ENCODE measurements at regions not wholly inside any gene's neighbourhood (a gene's known extent, or its start where the extent isn't known, plus 50 kb on each side); places are given as distances from the start of the nearest gene placed in this dataset.

DNA sequence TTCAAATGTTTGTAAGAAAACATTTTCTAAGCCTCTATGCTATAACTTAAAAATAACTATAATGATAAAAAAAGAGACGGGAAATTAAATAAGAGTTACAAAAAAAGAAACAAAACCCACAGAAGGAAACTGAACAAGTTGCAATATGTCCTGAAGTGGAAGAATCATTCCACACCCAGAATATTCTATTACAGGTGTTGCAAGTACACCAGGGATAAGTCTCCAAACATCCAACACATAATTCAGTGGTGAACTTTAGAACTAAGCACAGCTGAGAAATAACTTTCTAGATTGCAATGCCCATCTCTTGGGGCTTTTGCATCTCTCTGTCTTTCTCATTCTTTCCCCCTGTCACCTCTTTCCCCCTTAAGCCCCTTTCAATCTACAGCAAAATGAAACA is 325.2 kb downstream of the BRINP1 start:
- DNase-seq (ENCODE audit: low read depth in 1 of 2, low spot score in 1 of 2) = no peak
- H3K27me3 ChIP-seq (ENCODE audit: insufficient read depth, poor library complexity, severe bottlenecking) = no peaks in the 10 kb centered on the region
- TF ChIP-seq, protein P1, sequence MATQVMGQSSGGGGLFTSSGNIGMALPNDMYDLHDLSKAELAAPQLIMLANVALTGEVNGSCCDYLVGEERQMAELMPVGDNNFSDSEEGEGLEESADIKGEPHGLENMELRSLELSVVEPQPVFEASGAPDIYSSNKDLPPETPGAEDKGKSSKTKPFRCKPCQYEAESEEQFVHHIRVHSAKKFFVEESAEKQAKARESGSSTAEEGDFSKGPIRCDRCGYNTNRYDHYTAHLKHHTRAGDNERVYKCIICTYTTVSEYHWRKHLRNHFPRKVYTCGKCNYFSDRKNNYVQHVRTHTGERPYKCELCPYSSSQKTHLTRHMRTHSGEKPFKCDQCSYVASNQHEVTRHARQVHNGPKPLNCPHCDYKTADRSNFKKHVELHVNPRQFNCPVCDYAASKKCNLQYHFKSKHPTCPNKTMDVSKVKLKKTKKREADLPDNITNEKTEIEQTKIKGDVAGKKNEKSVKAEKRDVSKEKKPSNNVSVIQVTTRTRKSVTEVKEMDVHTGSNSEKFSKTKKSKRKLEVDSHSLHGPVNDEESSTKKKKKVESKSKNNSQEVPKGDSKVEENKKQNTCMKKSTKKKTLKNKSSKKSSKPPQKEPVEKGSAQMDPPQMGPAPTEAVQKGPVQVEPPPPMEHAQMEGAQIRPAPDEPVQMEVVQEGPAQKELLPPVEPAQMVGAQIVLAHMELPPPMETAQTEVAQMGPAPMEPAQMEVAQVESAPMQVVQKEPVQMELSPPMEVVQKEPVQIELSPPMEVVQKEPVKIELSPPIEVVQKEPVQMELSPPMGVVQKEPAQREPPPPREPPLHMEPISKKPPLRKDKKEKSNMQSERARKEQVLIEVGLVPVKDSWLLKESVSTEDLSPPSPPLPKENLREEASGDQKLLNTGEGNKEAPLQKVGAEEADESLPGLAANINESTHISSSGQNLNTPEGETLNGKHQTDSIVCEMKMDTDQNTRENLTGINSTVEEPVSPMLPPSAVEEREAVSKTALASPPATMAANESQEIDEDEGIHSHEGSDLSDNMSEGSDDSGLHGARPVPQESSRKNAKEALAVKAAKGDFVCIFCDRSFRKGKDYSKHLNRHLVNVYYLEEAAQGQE (IDR thresholded peaks at IDR 0.05; ENCODE audit: insufficient replicate concordance, low read depth) = no peak
- TF ChIP-seq, protein P2, sequence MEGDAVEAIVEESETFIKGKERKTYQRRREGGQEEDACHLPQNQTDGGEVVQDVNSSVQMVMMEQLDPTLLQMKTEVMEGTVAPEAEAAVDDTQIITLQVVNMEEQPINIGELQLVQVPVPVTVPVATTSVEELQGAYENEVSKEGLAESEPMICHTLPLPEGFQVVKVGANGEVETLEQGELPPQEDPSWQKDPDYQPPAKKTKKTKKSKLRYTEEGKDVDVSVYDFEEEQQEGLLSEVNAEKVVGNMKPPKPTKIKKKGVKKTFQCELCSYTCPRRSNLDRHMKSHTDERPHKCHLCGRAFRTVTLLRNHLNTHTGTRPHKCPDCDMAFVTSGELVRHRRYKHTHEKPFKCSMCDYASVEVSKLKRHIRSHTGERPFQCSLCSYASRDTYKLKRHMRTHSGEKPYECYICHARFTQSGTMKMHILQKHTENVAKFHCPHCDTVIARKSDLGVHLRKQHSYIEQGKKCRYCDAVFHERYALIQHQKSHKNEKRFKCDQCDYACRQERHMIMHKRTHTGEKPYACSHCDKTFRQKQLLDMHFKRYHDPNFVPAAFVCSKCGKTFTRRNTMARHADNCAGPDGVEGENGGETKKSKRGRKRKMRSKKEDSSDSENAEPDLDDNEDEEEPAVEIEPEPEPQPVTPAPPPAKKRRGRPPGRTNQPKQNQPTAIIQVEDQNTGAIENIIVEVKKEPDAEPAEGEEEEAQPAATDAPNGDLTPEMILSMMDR (IDR thresholded peaks at IDR 0.05; ENCODE audit: insufficient read depth, low read length) = no peak
- TF ChIP-seq SPI1 (IDR thresholded peaks at IDR 0.05; ENCODE audit: borderline replicate concordance, low read depth) (no peak), POLR2AphosphoS5 (IDR thresholded peaks at IDR 0.05; ENCODE audit: low read depth) (no peak)
- H3K4me3 ChIP-seq (replicated peaks; ENCODE audit: insufficient read depth, low read length) = no peak overlapping the region
- H3K27ac ChIP-seq (replicated peaks) = no peak overlapping the region

DNA sequence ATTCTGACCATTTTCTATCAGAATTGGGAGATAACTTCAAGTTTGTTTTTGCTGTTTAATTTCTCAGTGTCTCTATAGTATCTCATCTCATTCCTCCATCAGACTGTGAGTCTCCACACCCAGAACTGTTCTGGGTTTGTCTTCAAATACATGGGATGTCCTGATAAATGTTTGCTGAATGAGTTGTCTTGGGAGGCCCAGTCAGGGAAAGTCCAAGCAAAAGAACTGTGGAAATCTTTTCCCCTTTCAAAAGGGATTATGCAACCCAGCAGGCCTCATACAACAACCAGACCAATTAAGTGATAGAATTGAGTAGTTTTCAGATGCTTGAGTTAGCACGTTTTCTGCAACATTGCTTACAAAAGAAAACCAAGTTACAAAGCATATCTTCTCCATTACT is 324.4 kb downstream of the BRINP1 start:
- no peak overlapping the region for H3K4me3 ChIP-seq (replicated peaks; ENCODE audit: insufficient read depth, low read length)
- no peaks in the 10 kb centered on the region for H3K27me3 ChIP-seq (ENCODE audit: insufficient read depth, poor library complexity, severe bottlenecking)
- TF ChIP-seq POLR2AphosphoS5 (IDR thresholded peaks at IDR 0.05; ENCODE audit: low read depth) (no peak), SPI1 (IDR thresholded peaks at IDR 0.05; ENCODE audit: borderline replicate concordance, low read depth) (no peak), GABPA (IDR thresholded peaks at IDR 0.05; ENCODE audit: low read depth) (no peak)
- TF ChIP-seq, protein P1 (IDR thresholded peaks at IDR 0.05; ENCODE audit: insufficient replicate concordance, low read depth) = no peak
- TF ChIP-seq, protein P2 (IDR thresholded peaks at IDR 0.05; ENCODE audit: insufficient read depth, low read length) = no peak
- no peak overlapping the region for H3K27ac ChIP-seq (replicated peaks)
- DNase-seq (ENCODE audit: low read depth in 1 of 2, low spot score in 1 of 2) = no peak

- TF ChIP-seq GABPA (IDR thresholded peaks at IDR 0.05; ENCODE audit: low read depth) = no peak
- Histone ChIP-seq H3K27ac (replicated peaks) (no peak overlapping the region), H3K27me3 (ENCODE audit: insufficient read depth, poor library complexity, severe bottlenecking) (no peaks in the 10 kb centered on the region), H3K4me3 (replicated peaks; ENCODE audit: insufficient read depth, low read length) (no peak overlapping the region)
- no peak for DNase-seq (ENCODE audit: low read depth in 1 of 2, low spot score in 1 of 2)
These were observed 321.5 kb downstream of the BRINP1 start for GRCh38 chr9:119047513-119048307.

GRCh38 chr9:119050281-119050680 is 319.0 kb downstream of the BRINP1 start:
- Histone ChIP-seq H3K4me3 (replicated peaks; ENCODE audit: insufficient read depth, low read length) (no peak overlapping the region), H3K27ac (replicated peaks) (no peak overlapping the region), H3K27me3 (ENCODE audit: insufficient read depth, poor library complexity, severe bottlenecking) (no peaks in the 10 kb centered on the region)
- no peak for TF ChIP-seq SPI1 (IDR thresholded peaks at IDR 0.05; ENCODE audit: borderline replicate concordance, low read depth)
- TF ChIP-seq, protein P2 (IDR thresholded peaks at IDR 0.05; ENCODE audit: insufficient read depth, low read length) = no peak
- TF ChIP-seq, protein P1 (IDR thresholded peaks at IDR 0.05; ENCODE audit: insufficient replicate concordance, low read depth) = no peak
- no peak for TF ChIP-seq POLR2AphosphoS5 (IDR thresholded peaks at IDR 0.05; ENCODE audit: low read depth)
- no peak for TF ChIP-seq GABPA (IDR thresholded peaks at IDR 0.05; ENCODE audit: low read depth)
- no peak for DNase-seq (ENCODE audit: low read depth in 1 of 2, low spot score in 1 of 2)

All from HL-60 (cell line).